ENCODE measurements at regions not wholly inside any gene's neighbourhood (a gene's known extent, or its start where the extent isn't known, plus 50 kb on each side); places are given as distances from the start of the nearest gene placed in this dataset.

DNA sequence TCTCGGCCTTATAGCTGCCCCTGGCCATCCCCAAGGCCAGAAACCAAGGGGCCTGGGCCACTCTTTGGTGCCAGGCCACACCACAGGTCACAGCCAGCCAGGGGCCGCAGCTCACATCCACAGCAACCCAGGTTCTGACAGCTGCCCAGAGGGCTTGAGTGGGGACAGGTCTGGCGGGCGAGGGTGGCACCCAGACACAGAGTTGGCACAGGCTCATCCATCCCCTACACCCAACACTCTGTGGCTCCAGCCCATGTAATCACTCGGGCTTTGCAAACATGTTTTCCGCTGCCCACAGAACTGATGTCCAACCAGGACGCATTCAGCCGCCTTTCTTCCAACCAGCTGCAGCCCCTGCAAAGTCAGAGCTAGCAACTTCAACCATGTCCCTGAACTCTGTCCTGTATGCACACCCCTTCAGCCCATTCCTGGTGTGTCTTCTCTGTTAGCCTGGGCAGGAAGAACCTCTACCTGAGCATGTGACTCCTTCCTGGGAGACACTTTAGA, 57.7 kb upstream of the PPP2R2D start:
- WGBS, 3 donors, result 87 to 93% (median 88%) methylated on average over 8 of the region's 8 CpGs
- no peaks in the 10 kb centered on the region for H3K4me1 ChIP-seq (ENCODE audit: insufficient read depth)
- no peak overlapping the region for H3K4me3 ChIP-seq
- no peak overlapping the region for H3K27ac ChIP-seq
- peak in 1 of 5 donors; percentile 2 for DNase-seq
- no peaks in the 10 kb centered on the region for H3K27me3 ChIP-seq
- TF ChIP-seq CTCF (IDR thresholded peaks at IDR 0.05) (no peak), EP300 (IDR thresholded peaks at IDR 0.05) (no peak), POLR2A (IDR thresholded peaks at IDR 0.05) (no peak)
- H3K36me3 ChIP-seq, result no peaks in the 10 kb centered on the region
- intact Hi-C loops (cut with DNase I), result no loop called here
- H3K9me3 ChIP-seq, result no peaks in the 10 kb centered on the region

DNA sequence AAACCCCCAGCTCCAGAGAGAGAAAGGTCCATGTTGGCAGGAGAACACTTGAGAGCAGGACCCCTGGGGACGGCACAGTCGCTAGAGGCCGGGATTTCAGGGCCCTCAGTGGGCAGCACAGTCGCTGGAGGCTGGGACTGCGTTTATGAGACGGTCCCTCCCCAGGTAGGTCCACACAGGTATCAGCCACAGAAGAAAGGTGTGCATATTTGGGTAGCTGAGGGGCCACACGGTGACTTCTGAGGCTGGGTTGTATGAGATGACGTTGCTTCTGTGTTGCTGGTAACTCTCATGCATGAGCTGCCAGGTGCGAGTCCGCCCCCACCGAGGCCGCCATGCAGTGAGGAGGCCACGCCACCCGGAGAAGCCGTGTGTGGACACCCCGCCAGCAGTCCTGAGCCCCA, 56.9 kb upstream of the PPP2R2D start:
- intact Hi-C loops (cut with DNase I), result no loop called here
- Histone ChIP-seq H3K36me3 (no peaks in the 10 kb centered on the region), H3K27ac (no peak overlapping the region), H3K9me3 (no peaks in the 10 kb centered on the region), H3K27me3 (no peaks in the 10 kb centered on the region), H3K4me3 (no peak overlapping the region), H3K4me1 (ENCODE audit: insufficient read depth) (no peaks in the 10 kb centered on the region)
- 91 to 94% (median 91%) methylated on average over 16 of the region's 16 CpGs for WGBS, 3 donors
- peak in 2 of 5 donors; percentile 2 to 17 for DNase-seq
- TF ChIP-seq CTCF (IDR thresholded peaks at IDR 0.05), result no peak
- no peak for TF ChIP-seq POLR2A (IDR thresholded peaks at IDR 0.05)
- no peak for TF ChIP-seq EP300 (IDR thresholded peaks at IDR 0.05)

GRCh38 chr10:131844529-131845084, 56.2 kb upstream of the PPP2R2D start:
- Histone ChIP-seq H3K9me3 (no peaks in the 10 kb centered on the region), H3K27me3 (no peaks in the 10 kb centered on the region), H3K36me3 (no peaks in the 10 kb centered on the region), H3K4me1 (ENCODE audit: insufficient read depth) (no peaks in the 10 kb centered on the region), H3K27ac (no peak overlapping the region), H3K4me3 (no peak overlapping the region)
- TF ChIP-seq EP300 (IDR thresholded peaks at IDR 0.05) (no peak), POLR2A (IDR thresholded peaks at IDR 0.05) (no peak), CTCF (IDR thresholded peaks at IDR 0.05) (no peak)
- WGBS, 3 donors, result 89 to 90% (median 89%) methylated on average over 22 of the region's 22 CpGs
- intact Hi-C loops (cut with DNase I), result no loop called here
- peak in 1 of 5 donors; percentile 21 for DNase-seq

GRCh38 chr10:131845505-131846239, 55.1 kb upstream of the PPP2R2D start:
- peak in 2 of 5 donors; percentile 2 to 17 for DNase-seq
- TF ChIP-seq POLR2A (IDR thresholded peaks at IDR 0.05) (no peak), CTCF (IDR thresholded peaks at IDR 0.05) (no peak), EP300 (IDR thresholded peaks at IDR 0.05) (no peak)
- no peaks in the 10 kb centered on the region for H3K27me3 ChIP-seq

More at GRCh38 chr10:131845505-131846239, 55.1 kb upstream of the PPP2R2D start:
- no peak overlapping the region for H3K4me3 ChIP-seq
- H3K9me3 ChIP-seq, result no peaks in the 10 kb centered on the region
- intact Hi-C loops (cut with DNase I), result no loop called here
- H3K27ac ChIP-seq, result no peak overlapping the region
- no peaks in the 10 kb centered on the region for H3K4me1 ChIP-seq (ENCODE audit: insufficient read depth)
- WGBS, 3 donors, result 84 to 88% (median 86%) methylated on average over 25 to 26 of the region's 26 CpGs
- no peaks in the 10 kb centered on the region for H3K36me3 ChIP-seq
